Endothelial cell of umbilical vein (primary cell): ENCODE measurements at regions not wholly inside any gene's neighbourhood (a gene's known extent, or its start where the extent isn't known, plus 50 kb on each side); places are given as distances from the start of the nearest gene placed in this dataset.

Source experiments
- CTCF ChIP-seq, 2 donors: IDR thresholded peaks; 1 replicate in 1 of 2; 2 replicates in 1 of 2; pipeline ENCODE4 v1.5.1; 2011; ENCODE audit warnings: low read length in 2 of 2, mild to moderate bottlenecking in 2 of 2, moderate library complexity in 2 of 2, control low read depth in 1 of 2, inconsistent platforms in 1 of 2, low read depth in 1 of 2; ENCODE audit not compliant: insufficient read depth in 1 of 2; ENCODE audit errors: extremely low read depth in 1 of 2
- FOS ChIP-seq: IDR thresholded peaks from 2 replicates; pipeline ENCODE4 v1.6.1; 2011; ENCODE audit warnings: mild to moderate bottlenecking, low read length, moderate library complexity, borderline replicate concordance; ENCODE audit not compliant: insufficient read depth
- GATA2 ChIP-seq: IDR thresholded peaks from 2 replicates; pipeline ENCODE4 v1.7.0; 2011; ENCODE audit warnings: low read depth, mild to moderate bottlenecking, moderate library complexity, mixed read lengths, low read length; ENCODE audit not compliant: insufficient read length, insufficient read depth
- JUN ChIP-seq: IDR thresholded peaks from 2 replicates; pipeline ENCODE4 v1.6.1; 2011; ENCODE audit warnings: borderline replicate concordance, low read depth; ENCODE audit not compliant: insufficient read length, insufficient read depth
- MYC ChIP-seq: IDR thresholded peaks from one replicate; pipeline ENCODE4 v1.6.1; 2011; ENCODE audit warnings: mild to moderate bottlenecking, low read depth, low read length
- POLR2A ChIP-seq: IDR thresholded peaks from 2 replicates; pipeline ENCODE4 v1.6.1; 2012; ENCODE audit warnings: low read depth, mild to moderate bottlenecking, control low read depth, low read length
- TF ChIP-seq, protein P1 (sequence below): IDR thresholded peaks from 2 replicates; pipeline ENCODE4 v1.6.1; 2011; ENCODE audit not compliant: insufficient read depth, insufficient read length

DNA sequence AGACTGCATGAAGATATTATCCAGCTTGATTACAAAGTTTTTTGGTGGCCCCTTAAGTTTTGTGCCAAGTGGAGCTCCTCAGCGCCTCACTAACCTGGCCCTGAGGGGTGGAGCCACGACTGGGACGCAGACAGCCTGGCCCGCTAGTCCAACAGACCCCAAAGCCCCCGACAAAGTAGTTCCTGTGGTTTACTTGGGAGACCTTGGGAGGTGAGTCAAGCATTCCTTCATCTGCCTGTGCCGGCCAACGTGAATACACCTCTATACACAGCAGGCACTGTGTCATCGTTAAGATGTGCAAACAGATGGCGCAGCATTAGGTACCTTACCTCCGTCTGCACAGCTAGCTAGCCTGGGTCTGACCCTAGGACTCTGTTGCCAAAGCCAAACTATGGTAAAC is 55.0 kb upstream of the LAMA1 start:
- TF ChIP-seq CTCF (IDR thresholded peaks at IDR 0.05; ENCODE audit: extremely low read depth in 1 of 2, insufficient read depth in 1 of 2, low read depth in 1 of 2, low read length in 2 of 2) (no peak), JUN (no peak), GATA2 (no peak), MYC (no peak), FOS (no peak), POLR2A (no peak)
- TF ChIP-seq, protein P1, sequence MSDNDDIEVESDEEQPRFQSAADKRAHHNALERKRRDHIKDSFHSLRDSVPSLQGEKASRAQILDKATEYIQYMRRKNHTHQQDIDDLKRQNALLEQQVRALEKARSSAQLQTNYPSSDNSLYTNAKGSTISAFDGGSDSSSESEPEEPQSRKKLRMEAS, result no peak
